GM12878 (cell line): ENCODE measurements at regions not wholly inside any gene's neighbourhood (a gene's known extent, or its start where the extent isn't known, plus 50 kb on each side); places are given as distances from the start of the nearest gene placed in this dataset.

Experiments
- ATAC-seq: fragments of 200-7000 bp; cut with Tn5 transposase; 3 replicates; pipeline ENCODE4 v1.9.1; 2020; ENCODE audit warnings: mild to moderate bottlenecking, moderate library complexity
- BruUV-seq: library from RNA; stranded (reverse); fragments of 400-500 nt; replicated peaks from 2 replicates; lab custom pipeline; 2021; lab: Mats Ljungman, UMichigan
- CTCF ChIA-PET: fragments of 300-600 bp; sonication (Branson Sonifier 250); formaldehyde crosslinking; extraction: SDS; loops from one replicate; lab custom pipeline; 2021; ENCODE audit warnings: inconsistent platforms; lab: Yijun Ruan, JAX
- POLR2A ChIA-PET: fragments of 350-600 bp; formaldehyde crosslinking; extraction: SDS; loops from one replicate; lab custom pipeline; 2021; ENCODE audit warnings: inconsistent platforms; lab: Charles Lee
- RAD21 ChIA-PET: fragments of 300-600 bp; sonication (Branson Sonifier 250); formaldehyde crosslinking; loops from one replicate; lab custom pipeline; 2023; ENCODE audit warnings: antibody characterized with exemption; ENCODE audit not compliant: unreplicated experiment; lab: Charles Lee
- SMC1A ChIA-PET: fragments of 300-600 bp; sonication (Branson Sonifier 250); formaldehyde crosslinking; loops from one replicate; lab custom pipeline; 2023; ENCODE audit not compliant: unreplicated experiment, uncharacterized antibody; lab: Charles Lee
- DNase-seq: peaks from one replicate; pipeline ENCODE4 v3.0.0-alpha.2; 2011; ENCODE audit warnings: low read depth, low spot score
- FAIRE-seq: peaks from 3 replicates; lab custom pipeline; 2011; peaks lifted over from hg19 to GRCh38; lab: Jason Lieb, UNC
- H2AFZ ChIP-seq: 2 replicates; pipeline ENCODE4 v1.6.0; 2011; ENCODE audit warnings: low read depth, low read length, control low read depth; ENCODE audit not compliant: control insufficient read depth
- H3K27ac ChIP-seq: 2 replicates; pipeline ENCODE4 v1.5.1; 2011; ENCODE audit warnings: control low read depth; ENCODE audit not compliant: control insufficient read depth, insufficient read depth
- H3K27me3 ChIP-seq, 2 experiments: replicated peaks in 1 of 2; 2 replicates each; pipeline versions ENCODE4 v1.6.0 to v1.6.1; 2011; ENCODE audit warnings: low read length in 1 of 2; ENCODE audit not compliant: control insufficient read depth in 2 of 2, insufficient read depth in 2 of 2
- H3K36me3 ChIP-seq, 2 experiments: 2 replicates each; pipeline ENCODE4 v1.5.1; 2011; ENCODE audit warnings: low read length in 1 of 2; ENCODE audit not compliant: control insufficient read depth in 2 of 2, insufficient read depth in 2 of 2
- H3K4me1 ChIP-seq: 2 replicates; pipeline ENCODE4 v1.6.1; 2011; ENCODE audit warnings: mild to moderate bottlenecking, low read length, moderate library complexity, mixed read lengths; ENCODE audit not compliant: control insufficient read depth, insufficient read depth
- H3K4me2 ChIP-seq: 2 replicates; pipeline ENCODE4 v1.6.0; 2011; ENCODE audit warnings: control low read depth; ENCODE audit not compliant: control insufficient read depth, insufficient read depth
- H3K4me3 ChIP-seq: fragments of 200-600 bp; sonication (generic); 2 replicates; pipeline ENCODE4 v1.5.1; 2016
- H3K79me2 ChIP-seq: 2 replicates; pipeline ENCODE4 v1.6.0; 2011; ENCODE audit warnings: low read length; ENCODE audit not compliant: control insufficient read depth, insufficient read depth
- H3K9ac ChIP-seq: 2 replicates; pipeline ENCODE4 v1.8.0; 2011; ENCODE audit warnings: low read length, control low read depth, mixed read lengths; ENCODE audit not compliant: control insufficient read depth, insufficient read depth
- H3K9me3 ChIP-seq: replicated peaks from 3 replicates; pipeline ENCODE4 v1.5.1; 2011; ENCODE audit warnings: mild to moderate bottlenecking, low read length; ENCODE audit not compliant: control insufficient read depth, insufficient read depth
- H4K20me1 ChIP-seq: 2 replicates; pipeline ENCODE4 v1.6.0; 2011; ENCODE audit not compliant: control insufficient read depth, insufficient read depth
- ASH2L ChIP-seq: fragments of 300-600, 200-600 bp; sonication (generic); IDR thresholded peaks from 2 replicates; pipeline ENCODE4 v1.6.1; 2017; ENCODE audit warnings: low read depth, mild to moderate bottlenecking, borderline replicate concordance
- CBX3 ChIP-seq: fragments of 200-600 bp; sonication (generic); IDR thresholded peaks from 2 replicates; pipeline ENCODE4 v1.6.1; 2016; ENCODE audit warnings: low read depth, borderline replicate concordance
- HDAC6 ChIP-seq: fragments of 200-600 bp; sonication (generic); IDR thresholded peaks from one replicate; pipeline ENCODE4 v1.8.0; 2017; ENCODE audit warnings: antibody characterized with exemption; ENCODE audit not compliant: unreplicated experiment
- LARP7 ChIP-seq: fragments of 450-650 bp; IDR thresholded peaks from 2 replicates; pipeline ENCODE4 v1.6.1; 2017; ENCODE audit warnings: mild to moderate bottlenecking
- MTA3 ChIP-seq: IDR thresholded peaks from 2 replicates; pipeline ENCODE4 v1.6.1; 2012; ENCODE audit warnings: low read length, inconsistent platforms, borderline replicate concordance
- MXI1 ChIP-seq: fragments of 150-350 bp; IDR thresholded peaks from 2 replicates; pipeline ENCODE4 v1.6.1; 2011; ENCODE audit warnings: low read depth, mild to moderate bottlenecking, inconsistent platforms, low read length, improper control_type of control experiment
- NR2F1 ChIP-seq: fragments of 450-650 bp; conservative IDR thresholded peaks from 2 replicates; pipeline ENCODE4 v1.6.1; 2017; ENCODE audit warnings: mild to moderate bottlenecking
- TARDBP ChIP-seq: IDR thresholded peaks from 2 replicates; pipeline ENCODE4 v1.6.1; 2016; ENCODE audit warnings: borderline replicate concordance
- ZNF622 ChIP-seq: fragments of 450-650 bp; IDR thresholded peaks from 2 replicates; pipeline ENCODE4 v1.6.1; 2017; ENCODE audit warnings: mild to moderate bottlenecking, inconsistent platforms
- WGBS: methylation state at CpG from one replicate; pipeline ENCODE4 v1.1.6; 2016; ENCODE audit warnings: low lambda C conversion rate; ENCODE audit not compliant: insufficient replicate concordance, insufficient coverage; ENCODE audit errors: missing lambda C conversion rate; 5-methylcytosine and 5-hydroxymethylcytosine counted together
- in situ Hi-C: fragments of 300-500 bp; cut with MboI; formaldehyde crosslinking; loops from 9 replicates; pipeline ENCODE4 v1.14.3; 2018; ENCODE audit warnings: mixed read lengths
- intact Hi-C: fragments of 100-400 bp; cut with micrococcal nuclease; formaldehyde crosslinking; loops from one replicate; pipeline ENCODE4 v1.14.2; 2022; ENCODE audit not compliant: unreplicated experiment
- TF ChIP-seq, protein P1 (sequence below): IDR thresholded peaks from 2 replicates; pipeline ENCODE4 v1.6.1; 2012; ENCODE audit warnings: low read length, inconsistent platforms

- TF ChIP-seq MXI1 (no peak), CBX3 (no peak), MTA3 (no peak), NR2F1 (no peak), TARDBP (no peak), ZNF622 (no peak), LARP7 (no peak), HDAC6 (no peak), ASH2L (no peak)
- TF ChIP-seq, protein P1, sequence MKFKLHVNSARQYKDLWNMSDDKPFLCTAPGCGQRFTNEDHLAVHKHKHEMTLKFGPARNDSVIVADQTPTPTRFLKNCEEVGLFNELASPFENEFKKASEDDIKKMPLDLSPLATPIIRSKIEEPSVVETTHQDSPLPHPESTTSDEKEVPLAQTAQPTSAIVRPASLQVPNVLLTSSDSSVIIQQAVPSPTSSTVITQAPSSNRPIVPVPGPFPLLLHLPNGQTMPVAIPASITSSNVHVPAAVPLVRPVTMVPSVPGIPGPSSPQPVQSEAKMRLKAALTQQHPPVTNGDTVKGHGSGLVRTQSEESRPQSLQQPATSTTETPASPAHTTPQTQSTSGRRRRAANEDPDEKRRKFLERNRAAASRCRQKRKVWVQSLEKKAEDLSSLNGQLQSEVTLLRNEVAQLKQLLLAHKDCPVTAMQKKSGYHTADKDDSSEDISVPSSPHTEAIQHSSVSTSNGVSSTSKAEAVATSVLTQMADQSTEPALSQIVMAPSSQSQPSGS: no peak
- TF ChIP-seq, all 136 proteins: peak for 0
- FAIRE-seq (no peak), DNase-seq (no peak), ATAC-seq (no peak)
- BruUV-seq: no TSS peak
- H3K79me2 ChIP-seq: no peaks in the 10 kb centered on the region
- RAD21 ChIA-PET: no interaction called here
- no peaks in the 10 kb centered on the region for H3K9me3 ChIP-seq
- no peak overlapping the region for H3K27ac ChIP-seq
- no peaks in the 10 kb centered on the region for H4K20me1 ChIP-seq
- H3K9ac ChIP-seq: no peak overlapping the region
- H3K36me3 ChIP-seq: no peaks in the 10 kb centered on the region
- 69% methylated on average over 8 of the region's 8 CpGs for WGBS
- H3K4me3 ChIP-seq: no peak overlapping the region
- in situ Hi-C loops: no loop called here
- no peak overlapping the region for H3K4me2 ChIP-seq
- H3K27me3 ChIP-seq: no peaks in the 10 kb centered on the region
- intact Hi-C loops: no loop called here
- POLR2A ChIA-PET: interaction anchor here (0.7 kb wide), 1 partner anchor 238 kb away, joined by 3 read pairs; no protein-coding TSS in a partner anchor
- no peaks in the 10 kb centered on the region for H3K4me1 ChIP-seq
- H2AFZ ChIP-seq: no peak overlapping the region
- SMC1A ChIA-PET: no interaction called here
- CTCF ChIA-PET: no interaction called here
Observed at GRCh38 chr18:68017385-68017784, 500.9 kb upstream of the DSEL start.
